ENCODE measurements at regions not wholly inside any gene's neighbourhood (a gene's known extent, or its start where the extent isn't known, plus 50 kb on each side); places are given as distances from the start of the nearest gene placed in this dataset.

DNA sequence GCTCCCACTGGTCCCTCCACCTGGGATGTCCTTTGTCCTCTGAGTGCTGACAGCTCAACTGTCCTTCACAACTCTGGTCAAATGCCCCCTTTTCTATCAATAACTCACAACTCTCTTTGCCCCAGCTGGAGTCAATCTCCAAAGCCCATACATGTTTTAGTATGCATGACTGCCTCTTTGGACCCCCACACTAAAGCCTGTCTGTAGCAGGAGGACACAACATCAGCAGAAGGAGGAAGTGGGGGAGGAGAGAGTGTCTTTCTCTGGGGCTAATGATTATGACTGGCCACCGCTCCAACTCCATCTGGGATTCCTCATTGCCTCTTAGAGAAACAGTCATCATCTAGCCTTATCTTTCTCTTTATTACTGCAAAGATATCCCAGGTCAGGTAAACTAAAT lies 186.6 kb upstream of the FGGY start:
- no peak overlapping the region for H3K4me3 ChIP-seq (ENCODE audit: low read length)
- DNase-seq (ENCODE audit: low read depth) = no peak
- TF ChIP-seq, protein P1, sequence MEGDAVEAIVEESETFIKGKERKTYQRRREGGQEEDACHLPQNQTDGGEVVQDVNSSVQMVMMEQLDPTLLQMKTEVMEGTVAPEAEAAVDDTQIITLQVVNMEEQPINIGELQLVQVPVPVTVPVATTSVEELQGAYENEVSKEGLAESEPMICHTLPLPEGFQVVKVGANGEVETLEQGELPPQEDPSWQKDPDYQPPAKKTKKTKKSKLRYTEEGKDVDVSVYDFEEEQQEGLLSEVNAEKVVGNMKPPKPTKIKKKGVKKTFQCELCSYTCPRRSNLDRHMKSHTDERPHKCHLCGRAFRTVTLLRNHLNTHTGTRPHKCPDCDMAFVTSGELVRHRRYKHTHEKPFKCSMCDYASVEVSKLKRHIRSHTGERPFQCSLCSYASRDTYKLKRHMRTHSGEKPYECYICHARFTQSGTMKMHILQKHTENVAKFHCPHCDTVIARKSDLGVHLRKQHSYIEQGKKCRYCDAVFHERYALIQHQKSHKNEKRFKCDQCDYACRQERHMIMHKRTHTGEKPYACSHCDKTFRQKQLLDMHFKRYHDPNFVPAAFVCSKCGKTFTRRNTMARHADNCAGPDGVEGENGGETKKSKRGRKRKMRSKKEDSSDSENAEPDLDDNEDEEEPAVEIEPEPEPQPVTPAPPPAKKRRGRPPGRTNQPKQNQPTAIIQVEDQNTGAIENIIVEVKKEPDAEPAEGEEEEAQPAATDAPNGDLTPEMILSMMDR (IDR thresholded peaks at IDR 0.05; ENCODE audit: insufficient read depth, low read depth, low read length, missing control alignments) = no peak

DNA sequence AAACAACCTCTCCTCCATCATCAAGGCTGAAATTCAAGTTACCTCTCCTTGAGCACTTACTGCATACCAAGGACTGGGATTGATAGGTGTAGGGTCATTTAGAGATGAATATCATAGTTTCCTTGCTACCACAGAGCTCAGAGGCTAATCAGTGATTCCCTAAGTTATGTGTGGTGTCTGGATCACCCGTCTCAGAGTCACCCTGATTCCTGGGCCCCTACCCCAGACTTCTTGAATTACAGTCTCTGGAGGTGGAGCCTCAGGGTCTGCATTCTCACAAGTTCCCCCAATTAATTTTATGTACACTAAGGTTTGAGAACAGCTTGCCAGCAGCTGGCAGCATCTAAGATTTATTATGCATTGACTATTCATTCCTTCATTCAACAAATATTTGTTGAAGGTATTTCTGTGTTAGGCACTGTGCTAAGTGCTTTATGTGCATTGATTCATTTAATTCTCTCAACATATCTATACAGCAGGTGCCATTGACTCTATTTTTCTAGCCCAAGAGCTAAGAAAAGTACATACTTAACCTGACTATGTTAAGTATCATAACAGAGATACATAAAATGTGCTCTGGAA lies 182.9 kb upstream of the FGGY start:
- no peak for DNase-seq (ENCODE audit: low read depth)
- H3K4me3 ChIP-seq (ENCODE audit: low read length) = no peak overlapping the region
- TF ChIP-seq, protein P1 (IDR thresholded peaks at IDR 0.05; ENCODE audit: insufficient read depth, low read depth, low read length, missing control alignments) = no peak

DNA sequence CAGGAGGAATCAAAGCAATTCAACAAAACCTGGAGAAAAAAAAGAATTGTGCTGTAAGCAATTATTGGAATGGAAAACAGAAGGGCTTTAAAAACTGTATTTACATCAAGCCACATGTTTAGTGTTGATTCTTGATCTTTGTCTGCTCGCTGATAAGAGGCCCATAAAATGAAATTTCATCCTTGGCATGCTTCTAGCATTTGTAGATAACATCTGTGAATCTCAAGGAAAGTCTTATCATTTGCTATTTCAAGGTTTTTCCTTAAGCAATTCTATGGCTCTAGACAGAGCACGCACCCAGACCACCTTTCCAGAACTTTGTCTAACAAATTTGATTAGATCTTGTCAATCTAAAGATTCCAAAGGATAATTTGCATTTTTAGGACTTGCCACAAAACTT lies 181.0 kb upstream of the FGGY start:
- TF ChIP-seq, protein P1 (IDR thresholded peaks at IDR 0.05; ENCODE audit: insufficient read depth, low read depth, low read length, missing control alignments) = no peak
- DNase-seq (ENCODE audit: low read depth) = no peak

DNA sequence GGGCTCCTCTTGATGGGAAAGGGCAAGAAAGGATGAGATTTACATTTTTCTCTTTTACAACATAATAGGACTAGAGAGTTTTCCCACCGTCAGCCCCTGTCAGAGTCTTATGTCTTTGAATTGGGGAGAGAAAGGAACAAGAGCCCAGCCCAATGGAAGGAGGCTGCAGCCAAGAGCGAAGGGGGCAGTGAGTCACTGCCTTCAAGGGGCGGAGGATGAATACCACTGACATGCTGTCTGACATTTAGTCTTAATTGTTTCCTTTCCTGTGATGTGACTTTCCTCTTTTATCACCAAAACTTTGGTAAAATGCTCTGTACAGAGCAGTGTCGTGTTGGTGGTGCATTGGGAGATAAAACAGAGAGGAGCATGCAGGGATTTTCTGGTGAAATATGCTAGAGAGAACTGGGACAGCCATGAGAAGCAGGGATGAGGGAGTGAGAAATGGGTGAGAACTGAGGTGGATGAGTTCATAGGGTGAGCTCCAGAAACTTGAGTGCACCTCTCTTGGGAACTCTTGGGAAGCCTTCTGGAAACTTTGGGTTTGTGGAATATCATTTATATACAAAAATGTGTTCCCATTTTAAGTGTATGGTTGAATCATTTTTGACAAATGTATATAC lies 179.9 kb upstream of the FGGY start:
- no peak overlapping the region for H3K4me3 ChIP-seq (ENCODE audit: low read length)
- DNase-seq (ENCODE audit: low read depth) = peak; percentile 58
- TF ChIP-seq, protein P1 (IDR thresholded peaks at IDR 0.05; ENCODE audit: insufficient read depth, low read depth, low read length, missing control alignments) = no peak

More for the DNA sequence above, 181.0 kb upstream of the FGGY start:
- no peak overlapping the region for H3K4me3 ChIP-seq (ENCODE audit: low read length)

DNA sequence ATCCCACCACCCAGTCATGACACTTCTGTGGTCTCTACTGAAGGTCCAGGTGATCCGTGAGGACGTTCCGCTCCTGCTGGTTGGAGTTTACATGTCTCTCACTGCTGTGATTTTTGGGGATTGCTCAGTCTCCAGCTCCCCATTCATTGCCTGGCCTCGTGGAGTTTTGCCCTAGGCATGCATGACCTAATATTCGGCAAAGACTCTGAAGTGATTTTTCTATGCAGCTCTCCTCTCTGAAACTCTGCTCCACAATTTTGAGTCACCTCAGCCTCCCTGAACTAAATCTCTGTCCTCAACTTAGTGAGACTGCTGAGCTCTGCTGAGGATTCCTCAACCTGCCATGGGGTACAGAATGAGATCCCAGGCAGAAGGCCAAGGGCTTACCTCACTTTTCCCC lies 174.4 kb upstream of the FGGY start:
- peak; percentile 56 for DNase-seq (ENCODE audit: low read depth)
- TF ChIP-seq, protein P1 (IDR thresholded peaks at IDR 0.05; ENCODE audit: insufficient read depth, low read depth, low read length, missing control alignments) = no peak
- no peak overlapping the region for H3K4me3 ChIP-seq (ENCODE audit: low read length)

DNA sequence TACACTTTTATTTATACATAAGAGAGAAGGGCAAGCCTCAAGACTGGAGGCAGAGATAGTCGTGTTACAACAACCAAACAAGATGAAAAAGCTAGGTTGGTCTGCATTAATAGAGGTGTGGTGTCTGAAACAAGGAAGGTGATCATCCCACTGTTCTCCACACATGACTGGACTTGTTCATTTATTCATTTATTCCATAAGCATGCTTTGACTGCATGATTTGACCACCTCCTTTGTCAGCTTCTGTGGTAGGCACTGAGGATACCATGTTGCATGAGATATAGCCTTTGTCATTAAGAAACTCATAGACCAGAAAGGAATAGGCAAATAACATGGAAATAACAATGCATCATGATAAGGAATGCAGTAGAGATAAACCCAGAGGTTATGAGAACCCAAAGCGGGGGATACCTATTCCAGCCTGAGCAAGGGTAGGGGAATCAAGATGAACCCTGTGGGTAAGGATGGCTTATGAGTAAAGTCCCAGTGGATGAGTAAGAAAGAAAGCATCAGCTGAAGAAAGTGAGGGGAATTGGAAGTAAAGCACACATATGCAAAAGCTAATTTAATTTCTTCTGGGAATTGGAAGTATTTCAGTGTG lies 173.7 kb upstream of the FGGY start:
- TF ChIP-seq, protein P1 (IDR thresholded peaks at IDR 0.05; ENCODE audit: insufficient read depth, low read depth, low read length, missing control alignments) = no peak
- DNase-seq (ENCODE audit: low read depth) = peak; percentile 70
- H3K4me3 ChIP-seq (ENCODE audit: low read length) = no peak overlapping the region
